Sigmoid colon (tissue), 6 donors: ENCODE measurements at regions not wholly inside any gene's neighbourhood (a gene's known extent, or its start where the extent isn't known, plus 50 kb on each side); places are given as distances from the start of the nearest gene placed in this dataset.

ENCODE experiments used
- DNase-seq: peaks from one replicate; pipeline ENCODE4 v3.0.0-alpha.2; 2019
- H3K27ac ChIP-seq, 4 donors: fragments of 200-600 bp; sonication (generic); one replicate each; pipeline ENCODE4 v1.5.1; 2016 to 2019; ENCODE audit warnings: mild to moderate bottlenecking in 1 of 4
- H3K27me3 ChIP-seq, 3 donors: fragments of 200-600 bp; sonication (generic); one replicate each; pipeline ENCODE4 v1.5.1; 2019; ENCODE audit warnings: mild to moderate bottlenecking in 1 of 3
- H3K36me3 ChIP-seq, 4 donors: fragments of 200-600 bp; sonication (generic); one replicate each; pipeline ENCODE4 v1.5.1; 2016 to 2019
- H3K4me1 ChIP-seq, 4 donors: fragments of 200-600 bp; sonication (generic); one replicate each; pipeline ENCODE4 v1.5.1; 2017 to 2019
- H3K4me3 ChIP-seq, 4 donors: fragments of 200-600 bp; sonication (generic); one replicate each; pipeline ENCODE4 v1.5.1; 2017 to 2019; ENCODE audit warnings: mild to moderate bottlenecking in 2 of 4, moderate library complexity in 1 of 4
- H3K9me3 ChIP-seq, 4 donors: fragments of 200-600 bp in 3 of 4; sonication (generic) in 3 of 4; one replicate each; pipeline versions ENCODE4 v1.5.1 to v1.6.1; 2013 to 2019
- EP300 ChIP-seq, 4 donors: sonication (generic); formaldehyde crosslinking; IDR thresholded peaks; one replicate each; pipeline ENCODE4 v1.6.1; 2017; ENCODE audit warnings: antibody characterized with exemption in 4 of 4
- POLR2A ChIP-seq, 2 donors: fragments of 450-650 bp; IDR thresholded peaks; one replicate each; pipeline ENCODE4 v1.6.1; 2016; ENCODE audit warnings: antibody characterized with exemption in 2 of 2, mild to moderate bottlenecking in 2 of 2, moderate library complexity in 2 of 2
- POLR2AphosphoS5 ChIP-seq, 4 donors: sonication (generic); formaldehyde crosslinking; IDR thresholded peaks; one replicate each; pipeline ENCODE4 v1.6.1; 2017; ENCODE audit warnings: antibody characterized with exemption in 4 of 4
- WGBS, 2 donors: extraction: QIAGEN DNeasy Blood & Tissue Kit; methylation state at CpG; one replicate each; pipeline ENCODE4 v1.1.7; 2013; 5-methylcytosine and 5-hydroxymethylcytosine counted together
- intact Hi-C: fragments of 100-400 bp; cut with DNase I; formaldehyde crosslinking; loops from one replicate; pipeline ENCODE4 v1.15.1; 2023
- TF ChIP-seq, protein P1 (sequence below), 4 experiments: fragments of 450-650 bp in 3 of 4; fragments of 200-600 bp in 1 of 4; IDR thresholded peaks; one replicate each; pipeline ENCODE4 v1.5.1; 2016 to 2019; ENCODE audit warnings: antibody characterized with exemption in 4 of 4, mild to moderate bottlenecking in 3 of 4, moderate library complexity in 2 of 4
- donor health status: healthy with polysubstance abuse.
- donor health status: healthy.

DNA sequence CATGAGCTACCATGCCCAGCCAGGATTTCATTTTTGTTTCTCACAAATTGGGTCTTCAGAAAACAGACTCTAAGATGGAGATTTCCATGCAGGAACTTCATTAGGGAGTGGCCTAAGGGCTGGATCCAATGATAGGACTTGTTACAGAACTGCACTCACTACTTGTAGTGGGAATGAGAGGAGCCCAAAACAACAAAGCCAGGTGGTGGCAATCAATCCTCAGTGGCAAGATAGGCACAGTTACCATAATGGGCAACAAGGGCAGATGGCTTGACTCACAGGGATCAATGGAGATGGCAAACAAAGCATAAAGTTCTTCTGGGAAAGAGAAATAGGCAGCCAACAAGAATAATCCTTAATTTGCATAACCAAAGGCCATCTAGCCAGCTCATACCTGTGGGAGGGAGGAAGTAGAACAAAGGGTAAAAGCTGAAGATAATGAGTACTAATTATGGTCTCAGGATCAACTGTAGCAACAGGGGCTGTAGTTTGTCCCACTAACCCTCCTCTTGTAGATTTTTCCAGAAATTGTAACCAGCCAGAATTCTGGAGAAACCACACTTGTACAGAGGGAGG, 72.8 kb upstream of the MAPK10 start:
- H3K27ac ChIP-seq, result no peak overlapping the region
- TF ChIP-seq POLR2AphosphoS5 (IDR thresholded peaks at IDR 0.05) (no peak), EP300 (IDR thresholded peaks at IDR 0.05) (no peak), POLR2A (IDR thresholded peaks at IDR 0.05) (no peak)
- TF ChIP-seq, protein P1, sequence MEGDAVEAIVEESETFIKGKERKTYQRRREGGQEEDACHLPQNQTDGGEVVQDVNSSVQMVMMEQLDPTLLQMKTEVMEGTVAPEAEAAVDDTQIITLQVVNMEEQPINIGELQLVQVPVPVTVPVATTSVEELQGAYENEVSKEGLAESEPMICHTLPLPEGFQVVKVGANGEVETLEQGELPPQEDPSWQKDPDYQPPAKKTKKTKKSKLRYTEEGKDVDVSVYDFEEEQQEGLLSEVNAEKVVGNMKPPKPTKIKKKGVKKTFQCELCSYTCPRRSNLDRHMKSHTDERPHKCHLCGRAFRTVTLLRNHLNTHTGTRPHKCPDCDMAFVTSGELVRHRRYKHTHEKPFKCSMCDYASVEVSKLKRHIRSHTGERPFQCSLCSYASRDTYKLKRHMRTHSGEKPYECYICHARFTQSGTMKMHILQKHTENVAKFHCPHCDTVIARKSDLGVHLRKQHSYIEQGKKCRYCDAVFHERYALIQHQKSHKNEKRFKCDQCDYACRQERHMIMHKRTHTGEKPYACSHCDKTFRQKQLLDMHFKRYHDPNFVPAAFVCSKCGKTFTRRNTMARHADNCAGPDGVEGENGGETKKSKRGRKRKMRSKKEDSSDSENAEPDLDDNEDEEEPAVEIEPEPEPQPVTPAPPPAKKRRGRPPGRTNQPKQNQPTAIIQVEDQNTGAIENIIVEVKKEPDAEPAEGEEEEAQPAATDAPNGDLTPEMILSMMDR (IDR thresholded peaks at IDR 0.05), result no peak
- H3K4me1 ChIP-seq, result no peaks in the 10 kb centered on the region
- no peak overlapping the region for H3K4me3 ChIP-seq
- H3K36me3 ChIP-seq, result no peaks in the 10 kb centered on the region
- no peaks in the 10 kb centered on the region for H3K9me3 ChIP-seq
- no peak for DNase-seq
- no peaks in the 10 kb centered on the region for H3K27me3 ChIP-seq
- intact Hi-C loops, result no loop called here

DNA sequence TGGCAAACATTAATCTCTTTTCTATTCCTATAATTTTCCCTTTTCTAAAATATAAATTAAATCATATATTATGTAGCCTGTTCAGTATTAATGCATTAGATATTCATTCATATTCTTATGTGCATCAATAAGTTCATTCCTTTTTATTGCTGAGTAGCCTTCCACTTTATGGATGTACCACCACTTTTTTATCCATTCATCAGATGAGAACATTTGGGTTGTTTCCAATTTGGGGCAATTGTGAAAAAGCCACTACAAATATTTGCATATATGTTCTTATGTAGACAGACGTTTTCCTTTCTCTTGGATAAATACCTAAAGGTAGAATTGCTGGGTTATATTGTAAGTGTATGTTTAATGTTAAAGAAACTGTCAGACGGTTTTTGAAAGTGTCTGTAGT, 79.4 kb upstream of the MAPK10 start:
- no peak overlapping the region for H3K27ac ChIP-seq
- no peaks in the 10 kb centered on the region for H3K4me1 ChIP-seq
- no peaks in the 10 kb centered on the region for H3K36me3 ChIP-seq
- H3K9me3 ChIP-seq, result no peaks in the 10 kb centered on the region
- WGBS, 2 donors, result 22 to 67% methylated on average over 2 of the region's 2 CpGs
- intact Hi-C loops, result no loop called here
- no peak overlapping the region for H3K4me3 ChIP-seq
- no peaks in the 10 kb centered on the region for H3K27me3 ChIP-seq
- TF ChIP-seq, protein P1 (IDR thresholded peaks at IDR 0.05), result no peak
- no peak for TF ChIP-seq EP300 (IDR thresholded peaks at IDR 0.05)
- TF ChIP-seq POLR2AphosphoS5 (IDR thresholded peaks at IDR 0.05), result no peak
- no peak for TF ChIP-seq POLR2A (IDR thresholded peaks at IDR 0.05)
- no peak for DNase-seq

GRCh38 chr4:86441175-86441936, 81.5 kb upstream of the MAPK10 start:
- Histone ChIP-seq H3K27me3 (no peaks in the 10 kb centered on the region), H3K27ac (no peak overlapping the region), H3K4me3 (no peak overlapping the region), H3K9me3 (no peaks in the 10 kb centered on the region), H3K36me3 (no peaks in the 10 kb centered on the region), H3K4me1 (no peaks in the 10 kb centered on the region)
- WGBS, 2 donors, result 80 to 82% methylated on average over 3 of the region's 3 CpGs
- TF ChIP-seq POLR2AphosphoS5 (IDR thresholded peaks at IDR 0.05), result no peak
- TF ChIP-seq, protein P1 (IDR thresholded peaks at IDR 0.05), result no peak
- TF ChIP-seq POLR2A (IDR thresholded peaks at IDR 0.05), result no peak
- TF ChIP-seq EP300 (IDR thresholded peaks at IDR 0.05), result no peak
- intact Hi-C loops, result no loop called here
- no peak for DNase-seq

DNA sequence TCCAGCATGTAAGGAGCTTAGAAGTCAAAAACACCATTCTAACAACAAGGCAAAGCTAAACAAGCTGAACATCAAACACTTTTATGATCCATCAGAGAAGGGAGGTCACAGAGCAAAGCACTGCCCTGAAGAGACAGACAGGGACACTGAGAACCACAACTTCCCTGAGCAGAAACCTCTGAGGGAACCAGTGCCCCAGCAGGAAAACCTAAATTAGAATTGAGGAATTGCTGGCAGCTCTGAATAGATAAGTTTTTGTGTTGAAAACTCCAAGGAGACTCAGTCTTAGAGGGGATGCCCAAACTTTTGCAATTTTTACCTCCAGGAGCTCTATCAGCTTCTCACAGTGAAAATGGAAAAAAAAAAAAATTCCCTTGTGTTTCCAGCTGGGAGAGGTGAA, 83.0 kb upstream of the MAPK10 start:
- intact Hi-C loops, result no loop called here
- Histone ChIP-seq H3K36me3 (no peaks in the 10 kb centered on the region), H3K27ac (no peak overlapping the region), H3K27me3 (no peaks in the 10 kb centered on the region), H3K9me3 (no peaks in the 10 kb centered on the region), H3K4me1 (no peaks in the 10 kb centered on the region), H3K4me3 (no peak overlapping the region)
- no peak for DNase-seq
- TF ChIP-seq, protein P1 (IDR thresholded peaks at IDR 0.05), result no peak
- TF ChIP-seq EP300 (IDR thresholded peaks at IDR 0.05), result no peak
- TF ChIP-seq POLR2AphosphoS5 (IDR thresholded peaks at IDR 0.05), result no peak
- no peak for TF ChIP-seq POLR2A (IDR thresholded peaks at IDR 0.05)
